ENCODE measurements at regions not wholly inside any gene's neighbourhood (a gene's known extent, or its start where the extent isn't known, plus 50 kb on each side); places are given as distances from the start of the nearest gene placed in this dataset.

- Histone ChIP-seq H3K36me3 (ENCODE audit: control insufficient read depth, insufficient read depth, low read length) (no peaks in the 10 kb centered on the region), H3K27me3 (ENCODE audit: control insufficient read depth, insufficient read depth, low read length) (peaks cover 33% of the 10 kb centered on the region; the same call in 1 of the 2 replicates), H3K9ac (ENCODE audit: low read length) (peak overlapping the region; percentile 64), H3K27ac (ENCODE audit: low read depth, low read length) (no peak overlapping the region), H3K4me1 (ENCODE audit: control insufficient read depth, insufficient read depth, low read length) (peaks cover 10% of the 10 kb centered on the region; the same call in 1 of the 2 replicates), H3K4me3 (ENCODE audit: low read depth, low read length) (peak overlapping the region; percentile 69), H3K9me3 (ENCODE audit: control insufficient read depth, insufficient read depth, low read depth, low read length) (no peaks in the 10 kb centered on the region)
Observed at GRCh38 chr11:121721961-121722360, 269.2 kb upstream of the SORL1-AS1 start.

GRCh38 chr11:121721448-121721847 lies 268.7 kb upstream of the SORL1-AS1 start:
- Histone ChIP-seq H3K4me1 (ENCODE audit: control insufficient read depth, insufficient read depth, low read length) (peaks cover 7% of the 10 kb centered on the region; the same call in 1 of the 2 replicates), H3K4me3 (ENCODE audit: low read depth, low read length) (no peak overlapping the region), H3K9me3 (ENCODE audit: control insufficient read depth, insufficient read depth, low read depth, low read length) (no peaks in the 10 kb centered on the region)

GRCh38 chr11:121717296-121717695 lies 264.5 kb upstream of the SORL1-AS1 start:
- peaks cover 2% of the 10 kb centered on the region; the same call in 1 of the 2 replicates for H3K27me3 ChIP-seq (ENCODE audit: control insufficient read depth, insufficient read depth, low read length)
- no peaks in the 10 kb centered on the region for H3K9me3 ChIP-seq (ENCODE audit: control insufficient read depth, insufficient read depth, low read depth, low read length)
- no peak overlapping the region for H3K27ac ChIP-seq (ENCODE audit: low read depth, low read length)
- no peak overlapping the region for H3K4me3 ChIP-seq (ENCODE audit: low read depth, low read length)
- 0 out of 2 replicates have a peak, but pooled peaks cover 4% of the 10 kb centered on the region for H3K4me1 ChIP-seq (ENCODE audit: control insufficient read depth, insufficient read depth, low read length)
- no peak overlapping the region for H3K9ac ChIP-seq (ENCODE audit: low read length)
- H3K36me3 ChIP-seq (ENCODE audit: control insufficient read depth, insufficient read depth, low read length), result no peaks in the 10 kb centered on the region

More at GRCh38 chr11:121721448-121721847, 268.7 kb upstream of the SORL1-AS1 start:
- no peak overlapping the region for H3K27ac ChIP-seq (ENCODE audit: low read depth, low read length)
- no peaks in the 10 kb centered on the region for H3K36me3 ChIP-seq (ENCODE audit: control insufficient read depth, insufficient read depth, low read length)
- peaks cover 33% of the 10 kb centered on the region; the same call in 1 of the 2 replicates for H3K27me3 ChIP-seq (ENCODE audit: control insufficient read depth, insufficient read depth, low read length)
- no peak overlapping the region for H3K9ac ChIP-seq (ENCODE audit: low read length)

- H3K36me3 ChIP-seq (ENCODE audit: control insufficient read depth, insufficient read depth, low read length), result no peaks in the 10 kb centered on the region
Observed at GRCh38 chr11:121716060-121716459, 263.3 kb upstream of the SORL1-AS1 start.

GRCh38 chr11:121715405-121715804 lies 262.6 kb upstream of the SORL1-AS1 start:
- H3K4me3 ChIP-seq (ENCODE audit: low read depth, low read length), result no peak overlapping the region
- H3K36me3 ChIP-seq (ENCODE audit: control insufficient read depth, insufficient read depth, low read length), result no peaks in the 10 kb centered on the region
- H3K4me1 ChIP-seq (ENCODE audit: control insufficient read depth, insufficient read depth, low read length), result 0 out of 2 replicates have a peak, but pooled peaks cover 4% of the 10 kb centered on the region
- H3K27me3 ChIP-seq (ENCODE audit: control insufficient read depth, insufficient read depth, low read length), result no peaks in the 10 kb centered on the region
- H3K27ac ChIP-seq (ENCODE audit: low read depth, low read length), result no peak overlapping the region
- H3K9ac ChIP-seq (ENCODE audit: low read length), result no peak overlapping the region
- H3K9me3 ChIP-seq (ENCODE audit: control insufficient read depth, insufficient read depth, low read depth, low read length), result no peaks in the 10 kb centered on the region

More at GRCh38 chr11:121716060-121716459, 263.3 kb upstream of the SORL1-AS1 start:
- Histone ChIP-seq H3K4me3 (ENCODE audit: low read depth, low read length) (no peak overlapping the region), H3K9me3 (ENCODE audit: control insufficient read depth, insufficient read depth, low read depth, low read length) (no peaks in the 10 kb centered on the region), H3K27me3 (ENCODE audit: control insufficient read depth, insufficient read depth, low read length) (no peaks in the 10 kb centered on the region), H3K4me1 (ENCODE audit: control insufficient read depth, insufficient read depth, low read length) (0 out of 2 replicates have a peak, but pooled peaks cover 4% of the 10 kb centered on the region), H3K9ac (ENCODE audit: low read length) (no peak overlapping the region), H3K27ac (ENCODE audit: low read depth, low read length) (no peak overlapping the region)

- H3K4me3 ChIP-seq (ENCODE audit: low read depth, low read length), result no peak overlapping the region
- no peak overlapping the region for H3K9ac ChIP-seq (ENCODE audit: low read length)
- no peaks in the 10 kb centered on the region for H3K36me3 ChIP-seq (ENCODE audit: control insufficient read depth, insufficient read depth, low read length)
- no peak overlapping the region for H3K27ac ChIP-seq (ENCODE audit: low read depth, low read length)
- H3K4me1 ChIP-seq (ENCODE audit: control insufficient read depth, insufficient read depth, low read length), result 0 out of 2 replicates have a peak, but pooled peaks cover 4% of the 10 kb centered on the region
- no peaks in the 10 kb centered on the region for H3K27me3 ChIP-seq (ENCODE audit: control insufficient read depth, insufficient read depth, low read length)
- no peaks in the 10 kb centered on the region for H3K9me3 ChIP-seq (ENCODE audit: control insufficient read depth, insufficient read depth, low read depth, low read length)
Observed at GRCh38 chr11:121714351-121714750, 261.6 kb upstream of the SORL1-AS1 start.

- Histone ChIP-seq H3K36me3 (ENCODE audit: control insufficient read depth, insufficient read depth, low read length) (no peaks in the 10 kb centered on the region), H3K9me3 (ENCODE audit: control insufficient read depth, insufficient read depth, low read depth, low read length) (no peaks in the 10 kb centered on the region), H3K4me1 (ENCODE audit: control insufficient read depth, insufficient read depth, low read length) (peaks cover 8% of the 10 kb centered on the region; the same call in 1 of the 2 replicates), H3K27ac (ENCODE audit: low read depth, low read length) (no peak overlapping the region), H3K9ac (ENCODE audit: low read length) (no peak overlapping the region), H3K27me3 (ENCODE audit: control insufficient read depth, insufficient read depth, low read length) (no peaks in the 10 kb centered on the region), H3K4me3 (ENCODE audit: low read depth, low read length) (no peak overlapping the region)
Observed at GRCh38 chr11:121711939-121712338, 259.2 kb upstream of the SORL1-AS1 start.

- Histone ChIP-seq H3K27me3 (ENCODE audit: control insufficient read depth, insufficient read depth, low read length) (no peaks in the 10 kb centered on the region), H3K4me3 (ENCODE audit: low read depth, low read length) (no peak overlapping the region), H3K9ac (ENCODE audit: low read length) (no peak overlapping the region), H3K36me3 (ENCODE audit: control insufficient read depth, insufficient read depth, low read length) (no peaks in the 10 kb centered on the region), H3K9me3 (ENCODE audit: control insufficient read depth, insufficient read depth, low read depth, low read length) (no peaks in the 10 kb centered on the region), H3K4me1 (ENCODE audit: control insufficient read depth, insufficient read depth, low read length) (peaks cover 8% of the 10 kb centered on the region; the same call in 1 of the 2 replicates), H3K27ac (ENCODE audit: low read depth, low read length) (no peak overlapping the region)
Observed at GRCh38 chr11:121711236-121711635, 258.5 kb upstream of the SORL1-AS1 start.

- Histone ChIP-seq H3K36me3 (ENCODE audit: control insufficient read depth, insufficient read depth, low read length) (no peaks in the 10 kb centered on the region), H3K27ac (ENCODE audit: low read depth, low read length) (no peak overlapping the region), H3K4me3 (ENCODE audit: low read depth, low read length) (no peak overlapping the region), H3K9me3 (ENCODE audit: control insufficient read depth, insufficient read depth, low read depth, low read length) (no peaks in the 10 kb centered on the region), H3K9ac (ENCODE audit: low read length) (no peak overlapping the region), H3K4me1 (ENCODE audit: control insufficient read depth, insufficient read depth, low read length) (peaks cover 4% of the 10 kb centered on the region; the same call in 1 of the 2 replicates), H3K27me3 (ENCODE audit: control insufficient read depth, insufficient read depth, low read length) (no peaks in the 10 kb centered on the region)
Observed at GRCh38 chr11:121706884-121707420, 254.2 kb upstream of the SORL1-AS1 start.

- Histone ChIP-seq H3K9ac (ENCODE audit: low read length) (no peak overlapping the region), H3K27me3 (ENCODE audit: control insufficient read depth, insufficient read depth, low read length) (0 out of 2 replicates have a peak, but pooled peaks cover 3% of the 10 kb centered on the region), H3K27ac (ENCODE audit: low read depth, low read length) (no peak overlapping the region), H3K36me3 (ENCODE audit: control insufficient read depth, insufficient read depth, low read length) (no peaks in the 10 kb centered on the region), H3K9me3 (ENCODE audit: control insufficient read depth, insufficient read depth, low read depth, low read length) (no peaks in the 10 kb centered on the region), H3K4me3 (ENCODE audit: low read depth, low read length) (no peak overlapping the region), H3K4me1 (ENCODE audit: control insufficient read depth, insufficient read depth, low read length) (peaks cover 9% of the 10 kb centered on the region)
Observed at GRCh38 chr11:121703201-121703600, 250.4 kb upstream of the SORL1-AS1 start.

GRCh38 chr11:121700968-121701367 lies 248.2 kb upstream of the SORL1-AS1 start:
- Histone ChIP-seq H3K4me1 (ENCODE audit: control insufficient read depth, insufficient read depth, low read length) (peaks cover 15% of the 10 kb centered on the region), H3K9me3 (ENCODE audit: control insufficient read depth, insufficient read depth, low read depth, low read length) (no peaks in the 10 kb centered on the region)

More at GRCh38 chr11:121700968-121701367, 248.2 kb upstream of the SORL1-AS1 start:
- Histone ChIP-seq H3K9ac (ENCODE audit: low read length) (no peak overlapping the region), H3K36me3 (ENCODE audit: control insufficient read depth, insufficient read depth, low read length) (no peaks in the 10 kb centered on the region), H3K27me3 (ENCODE audit: control insufficient read depth, insufficient read depth, low read length) (0 out of 2 replicates have a peak, but pooled peaks cover 3% of the 10 kb centered on the region), H3K4me3 (ENCODE audit: low read depth, low read length) (no peak overlapping the region), H3K27ac (ENCODE audit: low read depth, low read length) (no peak overlapping the region)
